Breast epithelium (tissue), 4 donors: ENCODE measurements at regions not wholly inside any gene's neighbourhood (a gene's known extent, or its start where the extent isn't known, plus 50 kb on each side); places are given as distances from the start of the nearest gene placed in this dataset.

ENCODE experiments used
- DNase-seq, 2 donors: peaks; one replicate each; pipeline ENCODE4 v3.0.0-alpha.2; 2019; ENCODE audit warnings: low spot score in 2 of 2
- H3K27ac ChIP-seq, 2 donors: fragments of 200-600 bp; sonication (generic) in 1 of 2; one replicate each; pipeline ENCODE4 v1.5.1; 2016 to 2019; ENCODE audit warnings: mild to moderate bottlenecking in 1 of 2
- H3K27me3 ChIP-seq, 2 donors: fragments of 200-600 bp; sonication (generic) in 1 of 2; one replicate each; pipeline versions ENCODE4 v1.5.1 to v1.6.0; 2017 to 2019; ENCODE audit warnings: control low read depth in 1 of 2, mild to moderate bottlenecking in 1 of 2
- H3K36me3 ChIP-seq: fragments of 200-600 bp; one replicate; pipeline ENCODE4 v1.5.1; 2019
- H3K4me1 ChIP-seq, 2 donors: fragments of 200-600 bp; sonication (generic); one replicate each; pipeline ENCODE4 v1.5.1; 2016 to 2019; ENCODE audit warnings: control low read depth in 1 of 2
- H3K4me3 ChIP-seq, 3 donors: fragments of 200-600 bp; sonication (generic); 1 replicate in 2 of 3; 2 replicates in 1 of 3; pipeline ENCODE4 v1.5.1; 2016 to 2019; ENCODE audit warnings: mild to moderate bottlenecking in 3 of 3, moderate library complexity in 2 of 3
- H3K9me3 ChIP-seq, 2 donors: fragments of 200-600 bp; sonication (generic) in 1 of 2; one replicate each; pipeline ENCODE4 v1.5.1; 2016 to 2019; ENCODE audit warnings: control low read depth in 1 of 2
- CTCF ChIP-seq, 3 donors: fragments of 450-650 bp; IDR thresholded peaks; one replicate each; pipeline ENCODE4 v1.5.1; 2016 to 2017; ENCODE audit warnings: antibody characterized with exemption in 3 of 3, mild to moderate bottlenecking in 3 of 3, moderate library complexity in 3 of 3
- POLR2A ChIP-seq: fragments of 450-650 bp; IDR thresholded peaks from one replicate; pipeline ENCODE4 v1.6.1; 2016; ENCODE audit warnings: antibody characterized with exemption, mild to moderate bottlenecking, moderate library complexity
- POLR2AphosphoS5 ChIP-seq, 3 donors: sonication (generic); formaldehyde crosslinking; IDR thresholded peaks; one replicate each; pipeline ENCODE4 v1.6.1; 2017; ENCODE audit warnings: antibody characterized with exemption in 3 of 3
- intact Hi-C: fragments of 100-400 bp; cut with DNase I; formaldehyde crosslinking; loops from one replicate; pipeline ENCODE4 v1.15.1; 2023; ENCODE audit warnings: low total_unique reads

- H3K4me1 ChIP-seq: no peaks in the 10 kb centered on the region
- TF ChIP-seq POLR2A: no peak
- TF ChIP-seq POLR2AphosphoS5 (IDR thresholded peaks at IDR 0.05): no peak
- no peak for TF ChIP-seq CTCF (IDR thresholded peaks at IDR 0.05)
- H3K4me3 ChIP-seq: no peak overlapping the region
- no peaks in the 10 kb centered on the region for H3K9me3 ChIP-seq
- H3K27ac ChIP-seq: no peak overlapping the region
- H3K36me3 ChIP-seq: no peaks in the 10 kb centered on the region
- intact Hi-C loops: no loop called here
- H3K27me3 ChIP-seq: peaks cover 0 to 40% of the 10 kb centered on the region in 2 donors
- DNase-seq: no peak
Observed at GRCh38 chr22:48885271-48885918, 942.3 kb downstream of the BRD1 start.

GRCh38 chr22:48884786-48885185 lies 942.9 kb downstream of the BRD1 start:
- TF ChIP-seq POLR2A (no peak), POLR2AphosphoS5 (IDR thresholded peaks at IDR 0.05) (no peak), CTCF (IDR thresholded peaks at IDR 0.05) (no peak)
- intact Hi-C loops: no loop called here
- H3K36me3 ChIP-seq: no peaks in the 10 kb centered on the region
- H3K27me3 ChIP-seq: peaks cover 0 to 40% of the 10 kb centered on the region in 2 donors
- H3K27ac ChIP-seq: no peak overlapping the region
- H3K4me3 ChIP-seq: no peak overlapping the region
- no peaks in the 10 kb centered on the region for H3K9me3 ChIP-seq
- DNase-seq: no peak
- no peaks in the 10 kb centered on the region for H3K4me1 ChIP-seq

GRCh38 chr22:48884324-48884723 lies 943.3 kb downstream of the BRD1 start:
- H3K36me3 ChIP-seq: no peaks in the 10 kb centered on the region
- TF ChIP-seq POLR2A (no peak), CTCF (IDR thresholded peaks at IDR 0.05) (no peak)
- H3K27ac ChIP-seq: no peak overlapping the region
- no peaks in the 10 kb centered on the region for H3K9me3 ChIP-seq
- DNase-seq: no peak
- intact Hi-C loops: no loop called here
- H3K4me3 ChIP-seq: no peak overlapping the region
- H3K4me1 ChIP-seq: no peaks in the 10 kb centered on the region
- peaks cover 0 to 40% of the 10 kb centered on the region in 2 donors for H3K27me3 ChIP-seq

GRCh38 chr22:48883211-48883960 lies 944.3 kb downstream of the BRD1 start:
- intact Hi-C loops: no loop called here
- H3K4me3 ChIP-seq: no peak overlapping the region
- H3K4me1 ChIP-seq: no peaks in the 10 kb centered on the region
- no peaks in the 10 kb centered on the region for H3K36me3 ChIP-seq
- no peak for DNase-seq
- H3K9me3 ChIP-seq: no peaks in the 10 kb centered on the region
- H3K27ac ChIP-seq: no peak overlapping the region
- peaks cover 0 to 40% of the 10 kb centered on the region in 2 donors for H3K27me3 ChIP-seq
- TF ChIP-seq CTCF (IDR thresholded peaks at IDR 0.05) (no peak), POLR2A (no peak), POLR2AphosphoS5 (IDR thresholded peaks at IDR 0.05) (no peak)

- peaks cover 0 to 40% of the 10 kb centered on the region in 2 donors for H3K27me3 ChIP-seq
- no peak overlapping the region for H3K4me3 ChIP-seq
- no peak overlapping the region for H3K27ac ChIP-seq
- TF ChIP-seq POLR2A (no peak), POLR2AphosphoS5 (IDR thresholded peaks at IDR 0.05) (no peak), CTCF (IDR thresholded peaks at IDR 0.05) (no peak)
- no peaks in the 10 kb centered on the region for H3K4me1 ChIP-seq
- no peaks in the 10 kb centered on the region for H3K9me3 ChIP-seq
- DNase-seq: no peak
- intact Hi-C loops: no loop called here
- no peaks in the 10 kb centered on the region for H3K36me3 ChIP-seq
Observed at GRCh38 chr22:48882636-48883200, 945.0 kb downstream of the BRD1 start.
